Non-pigmented ciliary epithelial cell (primary cell): ENCODE measurements at regions not wholly inside any gene's neighbourhood (a gene's known extent, or its start where the extent isn't known, plus 50 kb on each side); places are given as distances from the start of the nearest gene placed in this dataset.

ENCODE experiments used
- DNase-seq: peaks from one replicate; pipeline ENCODE4 v3.0.0-alpha.2; 2010; ENCODE audit warnings: low read depth

DNA sequence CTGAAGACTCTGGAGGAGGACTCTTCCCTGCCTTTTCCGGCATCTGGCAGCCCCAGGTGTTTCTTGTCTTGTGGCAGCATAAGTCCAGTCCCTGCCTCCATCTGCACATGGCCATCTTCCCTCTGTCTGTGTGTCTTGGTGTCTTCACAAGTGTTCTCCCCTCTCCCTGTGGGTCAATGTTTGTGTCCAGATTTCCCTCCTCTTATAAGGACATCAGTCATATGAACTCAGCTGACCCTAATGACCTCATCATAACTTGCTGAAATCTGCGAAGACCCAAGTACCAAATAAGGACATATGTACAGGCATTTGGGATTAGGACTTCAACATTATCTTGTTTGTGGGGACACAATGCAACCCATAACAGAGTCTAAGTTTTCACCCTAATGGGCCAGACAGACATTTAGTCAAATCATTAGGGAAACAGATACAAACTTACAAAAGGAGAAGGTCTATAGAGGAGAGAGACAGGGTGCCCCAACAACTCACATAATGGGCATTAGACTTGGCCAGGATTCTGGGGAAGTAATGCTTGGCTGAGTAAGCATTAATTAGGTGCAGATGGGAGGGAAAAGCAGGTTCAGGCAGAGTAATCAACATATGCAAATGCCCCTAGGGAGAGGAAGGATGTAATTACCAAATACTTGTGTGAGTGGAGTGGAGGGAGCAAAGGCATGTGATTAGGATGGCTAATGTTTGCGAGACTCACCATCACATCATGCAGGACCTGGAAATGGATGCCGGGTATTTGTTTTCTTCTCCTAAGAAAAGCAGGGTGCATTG, 372.8 kb upstream of the TBL1XR1 start:
- DNase-seq: no peak

DNA sequence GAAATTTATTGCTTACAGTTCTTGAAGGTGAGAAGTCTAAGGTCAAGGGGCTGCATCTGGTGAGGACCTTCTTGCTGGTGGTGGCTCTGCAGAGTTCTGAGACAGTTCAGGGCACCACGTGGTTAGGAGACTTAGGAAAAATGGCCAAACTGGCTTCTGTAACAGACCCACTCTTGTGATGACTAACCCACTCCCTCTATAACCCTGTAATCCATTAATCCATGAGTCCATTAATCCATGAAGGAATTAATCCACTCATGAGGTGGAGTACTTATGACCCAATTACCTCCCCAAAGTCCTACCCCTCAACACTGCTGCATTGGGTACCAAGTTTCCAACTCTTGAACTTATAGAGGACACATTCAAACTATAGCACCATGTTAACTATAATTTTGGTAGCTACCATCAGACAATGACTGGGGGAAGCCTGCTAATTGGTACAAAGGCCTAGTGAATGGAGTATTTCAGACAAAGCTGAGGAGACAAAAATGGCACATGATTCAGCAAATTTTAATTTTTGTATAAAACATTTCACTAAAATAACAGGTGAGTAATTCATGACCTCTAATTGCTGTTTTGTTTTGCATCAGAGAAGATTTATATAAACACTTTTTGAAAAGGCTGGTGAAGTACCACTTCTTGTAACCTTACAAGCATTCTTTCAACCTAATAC, 374.1 kb upstream of the TBL1XR1 start:
- no peak for DNase-seq

DNA sequence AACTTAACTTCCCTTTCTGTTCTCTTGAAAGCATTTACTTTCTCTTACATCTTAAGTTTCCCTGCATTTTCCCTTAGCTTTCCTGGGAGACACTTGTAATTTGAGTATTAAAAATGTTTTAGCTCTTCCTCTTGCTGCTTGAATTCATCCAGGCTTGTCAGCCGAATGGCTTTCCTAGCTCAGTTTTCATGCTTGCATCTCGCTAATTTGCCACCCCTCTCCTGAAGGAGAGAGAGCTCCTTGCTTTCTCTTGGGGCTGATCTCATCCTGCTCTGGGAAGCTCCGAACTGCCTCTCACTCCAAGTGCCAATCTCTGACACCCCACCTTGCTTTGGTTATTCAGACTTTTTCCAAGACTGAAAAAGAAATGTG, 374.6 kb upstream of the TBL1XR1 start:
- DNase-seq: no peak

DNA sequence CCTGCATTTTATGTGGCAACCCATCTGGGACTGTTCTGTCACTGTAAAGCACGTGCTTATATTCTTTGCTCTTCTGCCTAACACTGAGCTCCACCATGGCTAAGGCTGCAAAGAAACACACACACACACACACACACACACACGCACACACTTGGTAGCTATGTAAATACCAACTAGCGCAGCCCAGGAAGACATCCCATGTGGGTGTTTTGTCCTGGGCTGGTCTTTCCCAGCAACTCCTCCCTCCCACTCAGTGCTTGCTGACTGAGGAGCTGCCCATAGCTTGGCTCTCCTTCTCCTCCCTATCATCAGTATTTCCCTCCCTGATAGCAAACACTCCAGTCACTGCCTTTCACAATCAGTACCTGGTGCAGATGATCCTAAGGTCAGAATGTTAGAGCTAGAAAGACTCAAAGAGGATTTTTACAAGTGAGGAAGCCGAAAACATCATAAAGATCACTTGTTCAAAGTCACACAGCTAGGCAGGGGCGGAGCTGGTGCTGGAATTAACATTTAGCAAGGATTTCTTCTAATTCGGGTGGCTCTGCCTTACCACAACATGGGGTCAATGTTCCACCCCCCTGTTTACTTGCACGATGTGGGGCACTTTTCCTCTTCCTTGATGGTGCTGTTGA, 377.1 kb upstream of the TBL1XR1 start:
- peak; percentile 83 for DNase-seq

DNA sequence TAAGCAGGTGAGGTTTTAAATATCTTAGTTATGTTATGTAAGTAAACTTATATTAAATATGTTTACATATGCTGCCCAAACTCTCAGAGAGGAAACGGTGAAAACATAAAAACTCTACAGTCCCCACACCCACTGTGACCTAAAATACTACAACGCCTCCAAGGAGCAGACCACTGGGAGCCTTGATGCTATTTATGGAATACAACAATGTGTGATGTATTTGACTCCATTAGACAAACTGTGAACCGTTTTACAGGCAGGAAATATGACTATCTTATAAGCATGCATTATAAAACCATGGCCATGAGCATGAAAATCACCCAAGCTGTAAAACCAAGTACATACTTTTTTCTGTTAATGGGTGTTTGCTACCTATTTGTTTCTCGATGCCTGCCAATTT, 379.5 kb upstream of the TBL1XR1 start:
- no peak for DNase-seq

DNA sequence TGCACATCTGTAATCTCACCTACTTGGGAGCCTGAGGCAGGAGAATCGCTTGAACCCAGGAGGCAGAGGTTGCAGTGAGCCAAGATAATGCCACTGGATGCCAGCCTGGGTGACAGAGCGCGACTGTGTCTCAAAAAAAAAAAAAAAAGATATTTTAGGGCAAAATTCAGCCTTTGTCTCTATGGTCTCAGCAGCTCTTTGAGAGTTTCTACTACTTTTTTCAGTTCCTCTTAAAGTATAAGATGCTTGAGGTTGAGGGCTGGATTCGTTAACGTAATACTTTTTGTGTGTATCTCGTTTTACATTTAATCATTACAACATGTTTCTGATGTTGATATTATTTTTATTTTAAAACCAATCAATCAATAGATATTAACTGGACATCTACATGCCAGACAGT, 381.2 kb upstream of the TBL1XR1 start:
- DNase-seq: no peak

DNA sequence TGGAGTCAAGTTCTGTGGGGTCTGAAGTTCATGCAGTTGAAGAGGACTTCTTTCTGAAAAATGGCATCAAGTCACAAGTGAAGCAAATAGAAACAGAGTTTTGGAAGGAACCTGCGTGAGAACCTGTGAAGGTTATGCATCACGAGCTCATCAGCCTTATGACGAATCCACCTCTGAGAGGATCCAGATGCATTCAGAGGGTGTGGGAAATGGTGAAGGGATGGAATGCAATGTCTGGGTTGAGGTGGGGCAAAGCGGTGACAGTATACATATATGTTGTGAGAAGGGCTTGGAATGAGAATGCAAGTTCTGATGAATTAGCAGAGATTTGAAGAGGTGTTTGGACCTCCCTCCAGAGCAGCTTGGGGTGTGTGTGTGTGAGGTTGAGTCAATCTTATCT, 382.1 kb upstream of the TBL1XR1 start:
- DNase-seq: no peak

DNA sequence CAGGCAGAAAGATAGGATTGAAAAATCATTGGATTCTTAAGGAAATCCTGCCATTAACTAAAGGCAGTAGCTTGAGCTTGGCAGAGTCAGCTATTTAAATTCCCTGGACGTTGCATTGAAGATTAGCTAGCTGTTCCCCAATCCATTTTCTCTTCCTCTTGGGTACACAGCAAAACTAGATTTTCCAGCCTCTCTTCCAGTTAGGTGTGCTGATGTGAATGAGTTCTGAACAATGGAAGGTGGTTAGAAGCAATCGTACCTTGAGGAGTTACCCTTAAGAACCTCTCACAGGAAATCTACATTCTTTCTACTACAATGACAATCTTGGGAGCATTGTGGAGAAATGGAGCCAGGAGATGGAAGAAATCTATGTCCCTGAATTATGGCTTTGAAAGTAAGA, 383.2 kb upstream of the TBL1XR1 start:
- no peak for DNase-seq

DNA sequence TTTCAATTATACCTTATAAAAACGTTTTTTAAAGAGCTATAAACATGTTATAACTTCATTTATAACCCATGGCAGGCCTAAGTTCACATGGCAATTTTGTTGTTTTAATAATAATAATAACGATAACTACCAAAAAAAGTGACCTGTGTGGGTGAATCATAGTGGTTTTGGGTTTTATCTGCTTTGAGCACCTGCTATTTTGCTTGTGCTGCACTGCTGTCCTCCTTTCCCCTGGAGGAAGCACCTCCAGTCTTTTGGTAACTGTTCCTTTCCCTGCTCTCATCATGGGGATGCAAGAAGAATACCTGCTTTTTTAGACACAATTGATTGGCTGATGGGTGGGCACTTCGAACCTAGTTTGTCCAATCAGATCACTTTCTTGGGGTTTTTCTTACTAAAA, 388.0 kb upstream of the TBL1XR1 start:
- DNase-seq: no peak

DNA sequence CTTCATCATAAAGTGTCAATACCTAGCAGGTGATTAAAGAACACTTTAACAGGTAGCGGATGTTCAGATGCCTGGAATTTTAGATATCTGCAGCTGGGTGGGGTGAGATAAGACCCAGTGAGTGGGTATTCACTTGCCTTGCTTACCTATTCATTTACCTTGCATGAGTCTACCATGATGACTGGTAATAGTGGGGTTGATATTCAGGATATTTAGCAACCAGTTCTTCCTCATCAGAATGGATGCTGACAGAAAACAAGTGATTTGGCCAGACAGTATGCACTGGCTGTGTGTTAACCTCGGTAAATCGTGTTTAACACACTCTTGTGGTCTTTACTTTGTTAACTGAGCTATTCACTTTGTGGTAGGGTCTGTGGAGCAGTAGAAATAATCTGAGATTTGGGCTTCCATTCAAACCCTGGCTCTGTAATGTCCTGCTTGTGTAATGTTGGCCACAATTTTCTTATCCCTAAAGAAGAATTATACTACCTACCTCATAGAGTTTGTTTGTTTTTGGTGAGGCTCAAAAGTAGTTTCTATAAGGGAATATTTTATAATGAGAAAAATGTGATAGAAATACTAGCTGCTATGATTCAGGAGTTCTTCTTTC, 391.9 kb upstream of the TBL1XR1 start:
- DNase-seq: no peak

DNA sequence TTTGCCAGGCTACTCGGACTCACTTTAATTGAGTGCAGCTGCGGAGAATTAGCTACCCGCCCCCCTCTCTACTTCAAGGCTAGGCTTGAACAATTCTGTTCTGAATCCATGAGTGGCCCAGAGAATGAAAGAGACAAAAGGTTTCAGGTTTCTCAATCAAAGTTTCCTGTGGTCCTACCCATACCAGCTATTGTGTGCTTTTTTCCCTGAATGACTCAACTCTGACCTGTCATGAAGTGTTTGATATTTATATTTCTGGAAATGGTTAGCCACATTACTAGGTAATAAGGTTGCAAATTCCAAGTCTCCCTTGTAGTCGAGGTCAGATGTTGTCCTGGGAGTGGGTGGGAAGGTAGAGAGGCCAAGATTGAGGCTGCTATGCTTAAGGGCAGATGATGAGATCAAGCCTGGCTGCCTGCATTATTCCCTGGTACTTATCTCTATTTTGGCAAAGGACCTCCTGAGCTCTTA, 392.7 kb upstream of the TBL1XR1 start:
- peak; percentile 99 for DNase-seq

DNA sequence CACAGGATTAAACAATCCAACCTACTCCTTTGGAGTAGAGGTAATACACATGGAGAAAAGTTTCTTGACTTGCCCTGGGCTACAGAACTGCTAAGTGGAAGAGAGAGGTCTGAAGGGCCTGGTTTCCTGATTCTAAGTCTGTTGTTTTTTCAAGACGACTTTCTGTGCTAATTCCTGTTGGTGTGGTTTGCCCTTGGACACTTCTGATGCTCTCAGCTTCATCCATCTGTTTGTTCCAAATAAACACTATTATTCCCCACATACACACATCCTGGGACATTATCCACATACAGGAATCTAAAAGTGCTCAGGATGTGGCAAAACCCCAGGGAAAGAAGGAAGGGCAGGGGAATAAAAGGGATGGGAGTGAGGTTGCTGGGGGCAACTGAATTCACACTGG, 393.5 kb upstream of the TBL1XR1 start:
- DNase-seq: no peak

DNA sequence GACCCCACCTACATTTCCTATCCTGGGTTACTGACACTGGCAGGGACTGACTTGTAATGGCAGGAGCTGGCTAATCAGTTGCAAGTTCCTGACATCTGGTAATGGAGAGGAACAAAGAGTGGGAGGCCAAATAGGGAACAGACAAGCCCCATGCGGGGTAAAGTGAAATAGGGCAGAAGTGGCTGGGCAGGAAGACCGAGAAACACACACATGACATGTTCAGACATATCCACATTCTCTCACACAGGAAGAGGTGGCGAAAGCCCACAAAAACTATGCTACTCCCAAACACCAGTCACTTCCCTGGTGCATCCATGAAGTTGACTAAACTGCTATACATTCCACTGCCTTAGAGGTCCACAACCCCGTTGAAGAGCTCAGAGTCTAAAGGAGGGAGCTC, 394.1 kb upstream of the TBL1XR1 start:
- DNase-seq: no peak

DNA sequence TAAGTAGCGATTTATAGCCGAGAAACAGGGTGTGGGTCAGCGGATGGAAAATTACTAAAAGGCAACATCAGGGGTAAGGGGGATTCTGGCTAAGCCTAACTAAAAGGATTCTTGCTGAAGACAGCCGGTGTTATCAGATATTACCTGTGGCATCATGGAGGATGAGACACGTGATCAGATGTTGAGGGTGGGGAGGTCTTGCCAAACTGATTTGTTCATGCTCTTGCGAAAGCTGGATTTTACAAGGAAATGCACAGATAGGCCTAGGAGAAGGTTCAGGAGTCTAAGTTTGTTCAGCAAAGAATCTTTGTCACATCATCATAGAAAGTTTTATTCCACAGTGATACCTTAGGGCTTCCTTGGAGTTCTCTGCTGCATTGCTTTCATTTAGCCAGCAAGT, 396.8 kb upstream of the TBL1XR1 start:
- DNase-seq: no peak

DNA sequence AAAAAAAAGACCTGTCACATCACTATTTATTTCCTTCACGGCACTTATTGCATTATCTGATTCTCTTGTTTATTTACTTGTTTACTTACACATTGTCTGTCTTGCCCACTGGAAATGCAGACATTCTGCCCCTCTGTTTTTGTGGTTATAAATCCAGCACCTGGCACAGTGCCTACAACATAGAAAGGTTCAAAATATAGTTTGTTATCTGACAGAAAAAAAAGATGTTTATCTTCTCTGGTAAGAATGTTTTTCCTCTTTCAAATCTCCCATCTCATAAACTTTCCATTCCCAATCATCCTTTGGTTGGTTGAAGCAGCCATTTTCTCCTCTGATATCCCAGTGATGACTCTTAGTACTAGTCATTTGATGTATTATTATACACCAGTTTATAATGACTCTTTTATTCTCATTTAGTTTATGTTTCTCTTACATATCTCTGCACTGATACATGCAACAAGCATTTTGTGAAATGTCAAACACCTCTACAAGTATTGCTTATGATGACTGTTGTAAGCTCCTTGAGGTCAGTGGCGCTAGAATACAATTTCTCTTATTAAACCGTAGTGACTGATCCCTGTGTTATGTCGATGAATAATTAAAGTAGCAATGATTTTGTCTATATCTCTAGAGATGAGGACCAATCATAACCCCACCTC, 398.4 kb upstream of the TBL1XR1 start:
- DNase-seq: peak; percentile 70

DNA sequence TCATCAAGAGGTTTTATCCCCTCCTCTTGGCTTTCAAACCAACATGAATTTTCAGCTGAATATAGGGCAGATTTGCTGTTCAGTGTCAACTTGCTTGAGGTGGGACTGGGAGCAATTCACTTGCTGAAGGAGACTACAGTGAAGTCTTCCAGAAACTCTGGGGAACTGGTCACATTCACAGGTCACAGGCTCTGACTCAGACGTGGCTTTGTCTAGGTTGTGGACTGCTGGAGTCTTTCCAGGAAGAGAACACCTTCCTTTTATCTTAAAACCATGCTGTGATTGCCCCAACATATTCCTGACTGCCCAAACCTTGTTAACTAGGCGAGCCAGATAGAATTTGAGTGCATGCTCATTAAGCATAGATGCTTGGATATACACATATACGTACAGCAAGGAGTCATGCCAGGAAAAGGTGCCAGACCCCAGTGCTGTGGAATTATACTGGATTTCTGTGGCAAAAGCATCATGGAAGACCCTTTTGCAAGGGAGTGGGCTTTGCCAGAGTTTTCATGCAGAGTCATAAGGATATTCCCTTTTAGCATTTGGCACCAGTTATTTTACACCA, 399.1 kb upstream of the TBL1XR1 start:
- DNase-seq: no peak

DNA sequence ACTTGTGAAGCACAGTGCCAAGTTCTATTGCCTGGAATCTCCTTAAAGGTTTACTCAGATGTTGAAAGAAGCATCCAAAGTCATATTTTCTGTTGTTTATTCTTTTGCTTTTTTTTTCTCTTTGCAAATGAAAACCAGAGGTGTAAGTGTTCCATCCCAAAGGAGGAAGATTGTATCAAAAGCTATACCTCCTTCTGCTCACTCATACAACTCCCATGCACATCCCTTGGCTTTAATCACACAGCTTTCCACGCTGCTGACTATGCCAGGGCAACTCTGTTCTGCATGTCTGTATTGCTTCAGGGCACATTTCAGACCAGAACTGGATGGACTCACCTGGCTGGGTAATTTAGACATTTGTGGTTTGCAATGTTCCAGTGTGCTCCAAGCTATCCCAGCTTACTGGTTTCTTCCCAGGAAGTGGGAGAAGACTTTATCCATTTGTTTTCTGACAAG, 399.6 kb upstream of the TBL1XR1 start:
- no peak for DNase-seq

DNA sequence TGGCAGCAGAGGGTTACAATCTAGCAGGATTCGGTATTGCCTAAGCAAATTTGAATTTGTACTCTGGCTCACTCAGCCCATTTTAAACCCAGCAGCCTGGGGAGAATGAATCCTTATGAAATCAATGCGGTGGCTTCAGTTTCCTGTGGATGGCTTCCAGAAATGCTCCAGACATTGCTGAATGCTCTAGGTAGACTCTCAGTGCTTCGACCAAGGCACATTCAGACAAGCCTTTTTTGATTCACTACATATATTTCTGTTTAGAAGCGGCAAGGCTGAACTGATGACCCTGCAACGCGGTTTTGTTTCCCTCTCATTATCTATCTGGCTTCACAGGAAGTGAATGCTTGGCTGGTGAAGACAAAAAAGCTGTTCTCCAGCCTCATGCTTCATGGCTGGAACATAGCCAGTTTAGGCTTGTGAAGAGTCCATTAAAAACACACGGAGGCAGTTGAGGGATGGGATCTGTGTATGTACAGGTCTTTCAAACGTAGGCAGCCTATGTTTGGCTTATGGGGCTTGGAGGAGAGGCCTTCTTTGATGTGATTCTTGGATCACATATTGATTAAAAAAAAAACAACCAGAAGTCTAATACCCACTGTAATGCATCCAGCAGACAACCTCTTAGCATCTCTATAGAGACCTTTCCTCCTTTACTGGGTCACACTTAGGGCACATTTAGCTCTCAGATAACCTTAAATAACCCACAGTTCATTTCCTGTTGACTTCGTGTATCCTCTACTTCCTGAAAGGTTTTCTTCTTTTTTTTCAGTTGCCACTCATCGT, 400.2 kb upstream of the TBL1XR1 start:
- peak; percentile 88 for DNase-seq

DNA sequence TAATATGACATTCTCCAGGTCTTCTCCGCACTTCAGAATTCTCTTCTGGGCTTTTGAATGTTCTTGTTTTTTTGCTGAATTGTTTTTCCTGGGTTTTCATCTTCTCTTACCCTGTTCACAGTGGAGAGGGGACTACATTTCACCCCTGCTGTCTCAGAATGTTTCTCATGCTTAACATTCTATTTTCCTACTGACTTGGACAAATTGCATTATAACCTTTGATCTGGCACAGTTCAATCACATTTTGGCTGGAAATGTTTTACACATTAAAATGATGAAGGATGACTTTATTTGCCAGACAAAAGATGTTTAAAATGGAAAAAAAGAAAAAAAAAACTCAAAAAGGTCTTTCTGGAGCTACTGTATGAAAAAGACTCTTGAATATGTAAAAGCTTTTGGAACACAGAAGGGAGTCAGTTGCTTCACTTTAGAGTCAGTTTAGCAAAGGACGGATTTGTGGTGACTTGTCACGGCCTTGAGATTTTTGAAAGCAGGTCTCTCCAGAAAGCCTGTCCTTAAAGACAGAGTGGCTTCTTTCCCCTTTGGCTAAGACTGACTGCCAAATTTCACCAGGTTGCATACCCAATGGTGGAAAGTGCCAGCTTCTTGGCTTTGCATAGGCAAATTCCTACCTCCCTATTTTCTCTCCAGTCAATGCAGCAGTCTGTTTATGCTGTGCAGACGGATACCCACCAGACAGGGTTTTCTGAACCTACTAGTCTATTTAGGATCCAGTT, 401.0 kb upstream of the TBL1XR1 start:
- no peak for DNase-seq

DNA sequence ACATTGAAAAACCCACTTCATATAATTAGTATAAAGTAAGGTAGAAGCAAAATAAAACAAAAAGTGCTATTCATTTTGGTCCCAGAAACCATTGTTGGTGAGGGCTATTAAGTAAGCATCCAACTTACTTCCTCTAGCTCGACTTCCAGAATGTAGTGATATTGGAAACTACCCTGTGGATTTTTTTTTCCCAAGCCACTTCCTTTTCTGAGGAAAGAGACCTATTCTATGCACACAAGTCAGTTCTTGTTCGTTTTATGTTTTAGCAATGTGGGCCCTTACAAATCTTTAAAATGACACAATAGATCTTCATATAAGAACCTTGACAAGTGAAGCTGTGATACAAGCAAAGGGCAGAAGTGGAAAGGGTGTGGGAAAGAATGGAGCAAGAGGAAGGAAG, 402.0 kb upstream of the TBL1XR1 start:
- DNase-seq: no peak
